HCT116 (cell line): ENCODE measurements at regions not wholly inside any gene's neighbourhood (a gene's known extent, or its start where the extent isn't known, plus 50 kb on each side); places are given as distances from the start of the nearest gene placed in this dataset.
"Not testable (repeated sequence)": the region's sequence is repeated elsewhere in the genome, so short reads cannot be mapped to it uniquely, and the experiment has no call there.

Source experiments
- ATF3 ChIP-seq: IDR thresholded peaks from 2 replicates; pipeline ENCODE4 v1.6.1; 2012
- CTCF ChIP-seq, 3 experiments: fragments of 200-600 bp in 1 of 3; sonication (generic) in 1 of 3; IDR thresholded peaks in 2 of 3; conservative IDR thresholded peaks in 1 of 3; 2 replicates each; pipeline ENCODE4 v1.5.1; 2012 to 2017; ENCODE audit warnings: low read depth in 2 of 3, low read length in 2 of 3, antibody characterized with exemption in 1 of 3, borderline replicate concordance in 1 of 3, control low read depth in 1 of 3, mild to moderate bottlenecking in 1 of 3, mixed read lengths in 1 of 3, mixed run types in 1 of 3, moderate library complexity in 1 of 3; ENCODE audit not compliant: insufficient read depth in 1 of 3
- EGR1 ChIP-seq: IDR thresholded peaks from 2 replicates; pipeline ENCODE4 v1.6.1; 2012; ENCODE audit warnings: low read depth
- EZH2 ChIP-seq: fragments of 200-600 bp; sonication (generic); IDR thresholded peaks from 2 replicates; pipeline ENCODE4 v1.6.1; 2017; ENCODE audit warnings: antibody characterized with exemption, mixed run types
- EZH2phosphoT487 ChIP-seq: fragments of 200-600 bp; IDR thresholded peaks from 2 replicates; pipeline ENCODE4 v1.6.1; 2018; ENCODE audit warnings: antibody characterized with exemption, borderline replicate concordance
- JUND ChIP-seq: IDR thresholded peaks from 2 replicates; pipeline ENCODE4 v1.6.1; 2012
- POLR2A ChIP-seq: IDR thresholded peaks from 2 replicates; pipeline ENCODE4 v1.7.0; 2011; ENCODE audit warnings: borderline replicate concordance; ENCODE audit not compliant: insufficient read depth, insufficient read length; ENCODE audit errors: extremely low read depth
- POLR2AphosphoS5 ChIP-seq: IDR thresholded peaks from 2 replicates; pipeline ENCODE4 v1.6.1; 2011; ENCODE audit warnings: mild to moderate bottlenecking, low read depth, low read length, moderate library complexity
- RAD21 ChIP-seq: IDR thresholded peaks from 2 replicates; pipeline ENCODE4 v1.6.1; 2012; ENCODE audit warnings: low read depth, mild to moderate bottlenecking
- SIN3A ChIP-seq: IDR thresholded peaks from 2 replicates; pipeline ENCODE4 v1.6.1; 2012; ENCODE audit warnings: low read depth
- YY1 ChIP-seq: IDR thresholded peaks from 2 replicates; pipeline ENCODE4 v1.6.1; 2011; ENCODE audit warnings: low read length, low read depth, moderate library complexity, mild to moderate bottlenecking; ENCODE audit not compliant: insufficient replicate concordance; ENCODE audit errors: extremely low read depth
- TF ChIP-seq, protein P1 (sequence below): IDR thresholded peaks from 2 replicates; pipeline ENCODE4 v1.6.1; 2012
- TF ChIP-seq, protein P2 (sequence below): IDR thresholded peaks from 2 replicates; pipeline ENCODE4 v1.6.1; 2011; ENCODE audit warnings: mild to moderate bottlenecking, low read length, moderate library complexity; ENCODE audit not compliant: insufficient replicate concordance; ENCODE audit errors: extremely low read depth

GRCh38 chr12:114484822-114485459 lies 79.0 kb upstream of the TBX5 start:
- TF ChIP-seq CTCF (IDR thresholded peaks at IDR 0.05 in 2 of 3, conservative IDR thresholded peaks at IDR 0.05 in 1 of 3; ENCODE audit: borderline replicate concordance in 1 of 3, insufficient read depth in 1 of 3, low read depth in 2 of 3, low read length in 2 of 3); EGR1; YY1; POLR2AphosphoS5; EZH2; POLR2A; ATF3; SIN3A; RAD21; EZH2phosphoT487; JUND: not testable (repeated sequence)
- TF ChIP-seq, protein P1, sequence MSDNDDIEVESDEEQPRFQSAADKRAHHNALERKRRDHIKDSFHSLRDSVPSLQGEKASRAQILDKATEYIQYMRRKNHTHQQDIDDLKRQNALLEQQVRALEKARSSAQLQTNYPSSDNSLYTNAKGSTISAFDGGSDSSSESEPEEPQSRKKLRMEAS, result not testable (repeated sequence)
- TF ChIP-seq, protein P2, sequence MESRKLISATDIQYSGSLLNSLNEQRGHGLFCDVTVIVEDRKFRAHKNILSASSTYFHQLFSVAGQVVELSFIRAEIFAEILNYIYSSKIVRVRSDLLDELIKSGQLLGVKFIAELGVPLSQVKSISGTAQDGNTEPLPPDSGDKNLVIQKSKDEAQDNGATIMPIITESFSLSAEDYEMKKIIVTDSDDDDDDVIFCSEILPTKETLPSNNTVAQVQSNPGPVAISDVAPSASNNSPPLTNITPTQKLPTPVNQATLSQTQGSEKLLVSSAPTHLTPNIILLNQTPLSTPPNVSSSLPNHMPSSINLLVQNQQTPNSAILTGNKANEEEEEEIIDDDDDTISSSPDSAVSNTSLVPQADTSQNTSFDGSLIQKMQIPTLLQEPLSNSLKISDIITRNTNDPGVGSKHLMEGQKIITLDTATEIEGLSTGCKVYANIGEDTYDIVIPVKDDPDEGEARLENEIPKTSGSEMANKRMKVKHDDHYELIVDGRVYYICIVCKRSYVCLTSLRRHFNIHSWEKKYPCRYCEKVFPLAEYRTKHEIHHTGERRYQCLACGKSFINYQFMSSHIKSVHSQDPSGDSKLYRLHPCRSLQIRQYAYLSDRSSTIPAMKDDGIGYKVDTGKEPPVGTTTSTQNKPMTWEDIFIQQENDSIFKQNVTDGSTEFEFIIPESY, result not testable (repeated sequence)
